Neuronal stem cell (in vitro differentiated cells): ENCODE measurements at regions not wholly inside any gene's neighbourhood (a gene's known extent, or its start where the extent isn't known, plus 50 kb on each side); places are given as distances from the start of the nearest gene placed in this dataset.

Experiments used
- DNase-seq: peaks from one replicate; pipeline ENCODE4 v3.0.0-alpha.2; 2013; ENCODE audit warnings: low spot score
- H2AFZ ChIP-seq: one replicate; pipeline ENCODE4 v1.6.1; 2013; ENCODE audit warnings: mild to moderate bottlenecking, low read length, inconsistent platforms
- H2AK5ac ChIP-seq: 2 replicates; pipeline ENCODE4 v1.6.1; 2013; ENCODE audit warnings: low read depth, mild to moderate bottlenecking, inconsistent platforms, low read length, moderate library complexity, mixed read lengths
- H2BK120ac ChIP-seq: 2 replicates; pipeline ENCODE4 v1.6.1; 2013; ENCODE audit warnings: low read depth, mild to moderate bottlenecking, inconsistent platforms, low read length, moderate library complexity, mixed read lengths
- H2BK12ac ChIP-seq: one replicate; pipeline ENCODE4 v1.6.1; 2013; ENCODE audit warnings: low read length, inconsistent platforms
- H2BK15ac ChIP-seq: 2 replicates; pipeline ENCODE4 v1.6.1; 2013; ENCODE audit warnings: mild to moderate bottlenecking, low read length, inconsistent platforms, mixed read lengths
- H2BK5ac ChIP-seq: one replicate; pipeline ENCODE4 v1.6.1; 2013; ENCODE audit warnings: inconsistent platforms, mild to moderate bottlenecking, low read length, moderate library complexity
- H3K14ac ChIP-seq: one replicate; pipeline ENCODE4 v1.6.1; 2013; ENCODE audit warnings: low read length, inconsistent platforms
- H3K18ac ChIP-seq: 2 replicates; pipeline ENCODE4 v1.6.1; 2013; ENCODE audit warnings: low read length, inconsistent platforms
- H3K23ac ChIP-seq: 2 replicates; pipeline ENCODE4 v1.6.1; 2013; ENCODE audit warnings: low read depth, mild to moderate bottlenecking, mixed read lengths, low read length, inconsistent platforms; ENCODE audit not compliant: poor library complexity
- H3K27ac ChIP-seq: replicated peaks from 3 replicates; pipeline ENCODE4 v1.5.1; 2013; ENCODE audit warnings: low read length, inconsistent platforms
- H3K27me3 ChIP-seq, 3 experiments: 2 replicates each; pipeline ENCODE4 v1.6.1; 2013; ENCODE audit warnings: low read length in 3 of 3, mild to moderate bottlenecking in 2 of 3, inconsistent platforms in 1 of 3, low read depth in 1 of 3, mixed read lengths in 1 of 3, moderate library complexity in 1 of 3; ENCODE audit not compliant: control insufficient read depth in 3 of 3, insufficient read depth in 3 of 3
- H3K36me3 ChIP-seq, 2 donors: replicated peaks in 1 of 2; 2 replicates each; pipeline ENCODE4 v1.6.1; 2013; ENCODE audit warnings: low read length in 2 of 2; ENCODE audit not compliant: control insufficient read depth in 2 of 2, insufficient read depth in 2 of 2
- H3K4ac ChIP-seq: 2 replicates; pipeline ENCODE4 v1.6.1; 2013; ENCODE audit warnings: inconsistent platforms, mild to moderate bottlenecking, low read length, moderate library complexity
- H3K4me1 ChIP-seq, 2 donors: 1 replicate in 1 of 2; 2 replicates in 1 of 2; pipeline ENCODE4 v1.6.1; 2013; ENCODE audit warnings: low read length in 2 of 2, low read depth in 1 of 2; ENCODE audit not compliant: control insufficient read depth in 2 of 2, insufficient read depth in 1 of 2
- H3K4me2 ChIP-seq: one replicate; pipeline ENCODE4 v1.6.1; 2013; ENCODE audit warnings: mild to moderate bottlenecking, low read length, inconsistent platforms; ENCODE audit not compliant: insufficient read depth, poor library complexity, severe bottlenecking
- H3K4me3 ChIP-seq, 2 donors: 2 replicates each; pipeline ENCODE4 v1.5.1; 2013; ENCODE audit warnings: low read length in 2 of 2, mild to moderate bottlenecking in 2 of 2, inconsistent platforms in 1 of 2, moderate library complexity in 1 of 2
- H3K79me1 ChIP-seq: one replicate; pipeline ENCODE4 v1.6.1; 2013; ENCODE audit warnings: low read depth, mild to moderate bottlenecking, inconsistent platforms, low read length, moderate library complexity
- H3K9ac ChIP-seq: one replicate; pipeline ENCODE4 v1.6.1; 2013; ENCODE audit warnings: mild to moderate bottlenecking, low read depth, low read length, inconsistent platforms; ENCODE audit not compliant: poor library complexity
- H3K9me3 ChIP-seq, 2 donors: replicated peaks in 1 of 2; 2 replicates each; pipeline versions ENCODE3 to v1.6.1; 2013; ENCODE audit warnings: low read length in 2 of 2, mild to moderate bottlenecking in 2 of 2, inconsistent platforms in 1 of 2, low read depth in 1 of 2, mixed read lengths in 1 of 2, moderate library complexity in 1 of 2; ENCODE audit not compliant: control insufficient read depth in 2 of 2, insufficient read depth in 1 of 2
- H4K8ac ChIP-seq: one replicate; pipeline ENCODE4 v1.6.1; 2013; ENCODE audit warnings: low read depth, mild to moderate bottlenecking, inconsistent platforms, low read length, moderate library complexity
- H4K91ac ChIP-seq: one replicate; pipeline ENCODE4 v1.6.1; 2013; ENCODE audit warnings: low read length, low read depth, mild to moderate bottlenecking, inconsistent platforms; ENCODE audit not compliant: poor library complexity
- WGBS, 2 donors: extraction: QIAGEN DNeasy Blood & Tissue Kit; methylation state at CpG; one replicate each; pipeline ENCODE4 v1.1.7; 2013; ENCODE audit warnings: missing lambda C conversion rate in 2 of 2, mixed read lengths in 1 of 2; ENCODE audit not compliant: insufficient read length in 2 of 2, insufficient replicate concordance in 1 of 2; ENCODE audit errors: extremely low coverage in 2 of 2; 5-methylcytosine and 5-hydroxymethylcytosine counted together

- H4K91ac ChIP-seq: no peak overlapping the region
- no peak overlapping the region for H3K4me2 ChIP-seq
- no peak overlapping the region for H2BK5ac ChIP-seq
- H3K79me1 ChIP-seq: no peaks in the 10 kb centered on the region
- H3K27me3 ChIP-seq: no peaks in the 10 kb centered on the region
- DNase-seq: no peak
- WGBS, 2 donors: no CpG with 5 or more reads among the region's 7 CpGs
- no peak overlapping the region for H2BK15ac ChIP-seq
- no peak overlapping the region for H3K9ac ChIP-seq
- no peak overlapping the region for H2BK12ac ChIP-seq
- H3K18ac ChIP-seq: no peak overlapping the region
- no peaks in the 10 kb centered on the region for H3K36me3 ChIP-seq
- no peak overlapping the region for H4K8ac ChIP-seq
- H3K4me1 ChIP-seq: peaks cover 0 to 2% of the 10 kb centered on the region in 2 donors
- no peak overlapping the region for H3K27ac ChIP-seq
- H3K4ac ChIP-seq: no peak overlapping the region
- no peak overlapping the region for H3K4me3 ChIP-seq
- no peaks in the 10 kb centered on the region for H3K9me3 ChIP-seq
- H3K23ac ChIP-seq: no peak overlapping the region
- H2BK120ac ChIP-seq: no peak overlapping the region
- no peak overlapping the region for H3K14ac ChIP-seq
- H2AFZ ChIP-seq: no peak overlapping the region
- no peak overlapping the region for H2AK5ac ChIP-seq
Observed at GRCh38 chr15:101539930-101540329, 50.4 kb upstream of the PCSK6 start.

- no peak overlapping the region for H3K23ac ChIP-seq
- no peak overlapping the region for H2BK120ac ChIP-seq
- H3K4me2 ChIP-seq: no peak overlapping the region
- H2BK5ac ChIP-seq: no peak overlapping the region
- H3K4me1 ChIP-seq: peaks cover 2 to 4% of the 10 kb centered on the region in 2 donors
- H2AK5ac ChIP-seq: no peak overlapping the region
- H3K9ac ChIP-seq: no peak overlapping the region
- no peak overlapping the region for H3K4me3 ChIP-seq
- H3K9me3 ChIP-seq: no peaks in the 10 kb centered on the region
- H3K79me1 ChIP-seq: no peaks in the 10 kb centered on the region
- WGBS, 2 donors: no CpG with 5 or more reads among the region's 13 CpGs
- H4K91ac ChIP-seq: no peak overlapping the region
- H4K8ac ChIP-seq: peak overlapping the region; percentile 48
- DNase-seq: no peak
- H3K18ac ChIP-seq: peak overlapping the region; percentile 36
- no peak overlapping the region for H3K4ac ChIP-seq
- no peak overlapping the region for H2BK12ac ChIP-seq
- H3K14ac ChIP-seq: no peak overlapping the region
- H2BK15ac ChIP-seq: no peak overlapping the region
- H2AFZ ChIP-seq: no peak overlapping the region
- no peaks in the 10 kb centered on the region for H3K36me3 ChIP-seq
- no peak overlapping the region for H3K27ac ChIP-seq
- no peaks in the 10 kb centered on the region for H3K27me3 ChIP-seq
Observed at GRCh38 chr15:101539492-101539891, 50.0 kb upstream of the PCSK6 start.
